DND-41 (cell line): ENCODE measurements at regions not wholly inside any gene's neighbourhood (a gene's known extent, or its start where the extent isn't known, plus 50 kb on each side); places are given as distances from the start of the nearest gene placed in this dataset.

Experiments
- ATAC-seq: fragments of 200-7000 bp; cut with Tn5 transposase; 3 replicates; pipeline ENCODE4 v1.9.1; 2021; ENCODE audit warnings: low read depth; ENCODE audit not compliant: insufficient read depth
- DNase-seq: peaks from one replicate; pipeline ENCODE4 v3.0.0-alpha.2; 2020
- H2AFZ ChIP-seq: 2 replicates; pipeline ENCODE4 v1.6.0; 2012; ENCODE audit warnings: low read depth, low read length
- H3K27ac ChIP-seq: 2 replicates; pipeline ENCODE4 v1.5.1; 2012; ENCODE audit warnings: low read length, inconsistent platforms
- H3K27me3 ChIP-seq: fragments of 200-600 bp; sonication (generic); 2 replicates; pipeline ENCODE4 v1.6.0; 2012; ENCODE audit warnings: low read length, mild to moderate bottlenecking, inconsistent platforms; ENCODE audit not compliant: insufficient read depth, poor library complexity
- H3K36me3 ChIP-seq: 2 replicates; pipeline ENCODE4 v1.5.1; 2012; ENCODE audit warnings: low read length, inconsistent platforms; ENCODE audit not compliant: insufficient read depth
- H3K4me1 ChIP-seq: 2 replicates; pipeline ENCODE4 v1.5.1; 2012; ENCODE audit warnings: mild to moderate bottlenecking, low read length; ENCODE audit not compliant: insufficient read depth
- H3K4me2 ChIP-seq: 2 replicates; pipeline ENCODE4 v1.6.0; 2012; ENCODE audit warnings: mild to moderate bottlenecking, moderate library complexity, low read length, inconsistent platforms; ENCODE audit not compliant: insufficient read depth
- H3K4me3 ChIP-seq, 2 experiments: fragments of 200-600 bp in 1 of 2; shearing (Covaris generic) in 1 of 2; 2 replicates each; pipeline ENCODE4 v1.5.1; 2012 to 2016; ENCODE audit warnings: inconsistent platforms in 2 of 2, low read length in 2 of 2, mild to moderate bottlenecking in 2 of 2, low read depth in 1 of 2, moderate library complexity in 1 of 2
- H3K79me2 ChIP-seq: 2 replicates; pipeline ENCODE4 v1.6.0; 2012; ENCODE audit warnings: low read length, inconsistent platforms; ENCODE audit not compliant: insufficient read depth
- H3K9ac ChIP-seq: 2 replicates; pipeline ENCODE4 v1.6.0; 2012; ENCODE audit warnings: low read depth, mild to moderate bottlenecking, inconsistent platforms, low read length, moderate library complexity
- H3K9me3 ChIP-seq: 2 replicates; pipeline ENCODE4 v1.5.1; 2012; ENCODE audit warnings: low read length, moderate library complexity, mild to moderate bottlenecking, inconsistent platforms; ENCODE audit not compliant: insufficient read depth, severe bottlenecking
- H4K20me1 ChIP-seq: 2 replicates; pipeline ENCODE4 v1.6.0; 2012; ENCODE audit warnings: low read length; ENCODE audit not compliant: insufficient read depth
- CTCF ChIP-seq: IDR thresholded peaks from 2 replicates; pipeline ENCODE4 v1.5.1; 2012; ENCODE audit warnings: borderline replicate concordance, low read length, moderate library complexity, mild to moderate bottlenecking; ENCODE audit not compliant: poor library complexity, severe bottlenecking; ENCODE audit errors: extremely low read depth
- EZH2 ChIP-seq: IDR thresholded peaks from 3 replicates; pipeline ENCODE4 v1.6.1; 2012; ENCODE audit warnings: borderline replicate concordance, low read depth, mild to moderate bottlenecking, moderate library complexity, low read length, inconsistent platforms; ENCODE audit not compliant: severe bottlenecking

- TF ChIP-seq CTCF (no peak), EZH2 (no peak)
- Histone ChIP-seq H3K27ac (no peak overlapping the region), H3K9me3 (no peaks in the 10 kb centered on the region), H3K79me2 (no peaks in the 10 kb centered on the region), H2AFZ (0 out of 2 replicates have a peak overlapping the region, but pooled peaks have one; percentile 9), H3K4me2 (no peak overlapping the region), H3K4me3 (no peak overlapping the region), H3K4me1 (peaks cover 5% of the 10 kb centered on the region; the same call in 1 of the 2 replicates), H3K9ac (no peak overlapping the region), H3K36me3 (no peaks in the 10 kb centered on the region), H3K27me3 (no peaks in the 10 kb centered on the region), H4K20me1 (no peaks in the 10 kb centered on the region)
- ATAC-seq (no peak), DNase-seq (no peak)
Observed at GRCh38 chr1:98420376-98421084, 241.0 kb upstream of the SNX7 start.

GRCh38 chr1:98417820-98418219, 243.7 kb upstream of the SNX7 start:
- Histone ChIP-seq H3K4me1 (peaks cover 15% of the 10 kb centered on the region), H3K27ac (no peak overlapping the region), H3K27me3 (no peaks in the 10 kb centered on the region), H2AFZ (no peak overlapping the region), H4K20me1 (no peaks in the 10 kb centered on the region), H3K79me2 (no peaks in the 10 kb centered on the region), H3K4me3 (no peak overlapping the region), H3K9ac (no peak overlapping the region), H3K4me2 (no peak overlapping the region), H3K36me3 (no peaks in the 10 kb centered on the region), H3K9me3 (peaks cover 3% of the 10 kb centered on the region)
- no peak for TF ChIP-seq CTCF
- TF ChIP-seq EZH2 = no peak
- ATAC-seq (no peak), DNase-seq (no peak)

- Histone ChIP-seq H3K36me3 (no peaks in the 10 kb centered on the region), H3K4me2 (no peak overlapping the region), H3K27me3 (no peaks in the 10 kb centered on the region), H3K27ac (no peak overlapping the region), H3K79me2 (no peaks in the 10 kb centered on the region), H2AFZ (no peak overlapping the region), H3K4me3 (no peak overlapping the region), H3K9me3 (peaks cover 3% of the 10 kb centered on the region), H3K4me1 (peaks cover 30% of the 10 kb centered on the region), H4K20me1 (no peaks in the 10 kb centered on the region), H3K9ac (no peak overlapping the region)
- ATAC-seq = no peak
- no peak for DNase-seq
- no peak for TF ChIP-seq EZH2
- no peak for TF ChIP-seq CTCF
Observed at GRCh38 chr1:98410082-98410481, 251.4 kb upstream of the SNX7 start.
